ENCODE measurements at regions not wholly inside any gene's neighbourhood (a gene's known extent, or its start where the extent isn't known, plus 50 kb on each side); places are given as distances from the start of the nearest gene placed in this dataset.

- Histone ChIP-seq H2AFZ (ENCODE audit: low read depth) (no peak overlapping the region), H3K4me2 (no peak overlapping the region), H3F3A (replicated peaks; ENCODE audit: insufficient read depth) (peaks cover 4% of the 10 kb centered on the region), H3K9me2 (no peaks in the 10 kb centered on the region), H3K9ac (no peak overlapping the region), H3K27ac (ENCODE audit: low read depth in 2 of 2, low read length in 1 of 2) (no peak overlapping the region), H3K4me1 (ENCODE audit: control insufficient read depth in 1 of 2, insufficient read depth in 2 of 2, low read depth in 1 of 2, low read length in 1 of 2) (peaks cover 2 to 45% of the 10 kb centered on the region in 2 experiments; a peak in 3 of 4 replicates), H3K4me3 (ENCODE audit: low read depth in 2 of 2, low read length in 1 of 2) (no peak overlapping the region), H3K36me3 (replicated peaks in 1 of 2; ENCODE audit: control insufficient read depth in 1 of 2, insufficient read depth in 2 of 2, low read length in 1 of 2) (no peaks in the 10 kb centered on the region), H3K79me2 (ENCODE audit: insufficient read depth) (no peaks in the 10 kb centered on the region), H3K27me3 (ENCODE audit: insufficient read depth) (no peaks in the 10 kb centered on the region), H4K20me1 (ENCODE audit: insufficient read depth) (no peaks in the 10 kb centered on the region), H3K9me3 (no peaks in the 10 kb centered on the region)
- WGBS (ENCODE audit: low lambda C conversion rate), result 38% methylated on average over 2 of the region's 2 CpGs
- TF ChIP-seq MXI1 (IDR thresholded peaks at IDR 0.05; ENCODE audit: low read depth, low read length) (no peak), ZBTB33 (IDR thresholded peaks at IDR 0.05; ENCODE audit: borderline replicate concordance, low read depth) (no peak), RXRA (IDR thresholded peaks at IDR 0.05; ENCODE audit: borderline replicate concordance, low read depth) (no peak), USF2 (IDR thresholded peaks at IDR 0.05; ENCODE audit: borderline replicate concordance, low read depth, low read length) (no peak), TAF1 (IDR thresholded peaks at IDR 0.05; ENCODE audit: borderline replicate concordance, low read depth, low read length) (no peak), FOXJ3 (CRISPR knock-in tag; IDR thresholded peaks at IDR 0.05) (no peak), IRF3 (IDR thresholded peaks at IDR 0.05; ENCODE audit: low read depth, low read length) (no peak), YY1 (IDR thresholded peaks at IDR 0.05; ENCODE audit: low read depth) (no peak), GABPA (IDR thresholded peaks at IDR 0.05; ENCODE audit: low read depth) (no peak), TCF12 (IDR thresholded peaks at IDR 0.05) (no peak)
- CTCF ChIA-PET, result no interaction called here
- no peak for DNase-seq
- POLR2A ChIA-PET, result no interaction called here
These were observed 354.9 kb upstream of the FAT3 start for GRCh38 chr11:91869686-91870085.

GRCh38 chr11:91866642-91867041, 358.0 kb upstream of the FAT3 start:
- H3K27me3 ChIP-seq (ENCODE audit: insufficient read depth), result no peaks in the 10 kb centered on the region
- no peak for DNase-seq
- H3K4me3 ChIP-seq (ENCODE audit: low read depth in 2 of 2, low read length in 1 of 2), result no peak overlapping the region
- WGBS (ENCODE audit: low lambda C conversion rate), result 78% methylated on average over 3 of the region's 3 CpGs
- H3K4me2 ChIP-seq, result no peak overlapping the region
- H3K36me3 ChIP-seq (replicated peaks in 1 of 2; ENCODE audit: control insufficient read depth in 1 of 2, insufficient read depth in 2 of 2, low read length in 1 of 2), result no peaks in the 10 kb centered on the region
- no peak overlapping the region for H3K27ac ChIP-seq (ENCODE audit: low read depth in 2 of 2, low read length in 1 of 2)
- ChIA-PET POLR2A (no interaction called here), CTCF (interaction anchor here (0.7 kb wide), 1 partner anchor 1616 kb away, joined by 3 read pairs; no protein-coding TSS in a partner anchor)
- TF ChIP-seq FOXJ3 (CRISPR knock-in tag; IDR thresholded peaks at IDR 0.05) (no peak), TCF12 (IDR thresholded peaks at IDR 0.05) (no peak), YY1 (IDR thresholded peaks at IDR 0.05; ENCODE audit: low read depth) (no peak), TAF1 (IDR thresholded peaks at IDR 0.05; ENCODE audit: borderline replicate concordance, low read depth, low read length) (no peak), MXI1 (IDR thresholded peaks at IDR 0.05; ENCODE audit: low read depth, low read length) (no peak), IRF3 (IDR thresholded peaks at IDR 0.05; ENCODE audit: low read depth, low read length) (no peak), POLR2AphosphoS5 (IDR thresholded peaks at IDR 0.05; ENCODE audit: low read depth, low read length) (no peak)
- no peaks in the 10 kb centered on the region for H4K20me1 ChIP-seq (ENCODE audit: insufficient read depth)
- H2AFZ ChIP-seq (ENCODE audit: low read depth), result no peak overlapping the region
- H3K4me1 ChIP-seq (ENCODE audit: control insufficient read depth in 1 of 2, insufficient read depth in 2 of 2, low read depth in 1 of 2, low read length in 1 of 2), result peaks cover 2 to 24% of the 10 kb centered on the region in 2 experiments; a peak in 3 of 4 replicates
- H3K9me3 ChIP-seq, result no peaks in the 10 kb centered on the region
- H3K9me2 ChIP-seq, result no peaks in the 10 kb centered on the region
- no peaks in the 10 kb centered on the region for H3K79me2 ChIP-seq (ENCODE audit: insufficient read depth)
- peaks cover 1% of the 10 kb centered on the region for H3F3A ChIP-seq (replicated peaks; ENCODE audit: insufficient read depth)
- H3K9ac ChIP-seq, result no peak overlapping the region

Data from SK-N-SH (cell line).